ENCODE measurements at regions not wholly inside any gene's neighbourhood (a gene's known extent, or its start where the extent isn't known, plus 50 kb on each side); places are given as distances from the start of the nearest gene placed in this dataset.

DNA sequence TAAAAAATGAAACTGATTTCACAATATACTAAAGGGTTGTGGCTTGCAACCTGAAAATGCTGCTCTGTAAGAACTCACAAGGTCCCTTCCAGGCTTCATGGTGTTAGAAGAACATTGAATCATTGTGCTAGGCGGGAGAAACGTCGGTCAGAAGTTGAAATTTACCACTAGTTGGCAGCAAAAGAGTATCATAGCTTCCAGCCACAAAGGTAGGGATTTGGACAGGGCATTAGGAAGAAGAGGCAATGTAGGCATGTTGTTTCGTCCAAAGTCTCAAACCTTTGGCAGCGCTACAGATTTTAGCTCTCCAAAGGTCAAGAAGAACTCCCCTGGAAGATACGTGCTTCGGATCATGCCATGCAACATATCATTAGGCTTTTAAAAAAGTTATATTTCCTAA, 62.5 kb upstream of the ZP4 start:
- DNase-seq = no peak

All from amniotic stem cell (primary cell).